HepG2 (cell line): ENCODE measurements at regions not wholly inside any gene's neighbourhood (a gene's known extent, or its start where the extent isn't known, plus 50 kb on each side); places are given as distances from the start of the nearest gene placed in this dataset.

Source experiments
- ATAC-seq: fragments of 200-7000 bp; cut with Tn5 transposase; 3 replicates; pipeline ENCODE4 v1.9.1; 2020; ENCODE audit warnings: mild to moderate bottlenecking, moderate library complexity
- BruUV-seq: library from RNA; stranded (reverse); fragments of 400-500 nt; replicated peaks from 2 replicates; lab custom pipeline; 2021; lab: Mats Ljungman, UMichigan
- CTCF ChIA-PET: fragments of 300-600 bp; formaldehyde crosslinking; extraction: SDS; loops from one replicate; lab custom pipeline; 2021; ENCODE audit warnings: low total read pairs, inconsistent platforms, low intra/inter-chr PET ratio; lab: Yijun Ruan, JAX
- POLR2A ChIA-PET: fragments of 350-600 bp; sonication (Branson Sonifier 250); formaldehyde crosslinking; loops from one replicate; lab custom pipeline; 2020; ENCODE audit warnings: antibody characterized with exemption, inconsistent platforms; lab: Yijun Ruan, JAX
- DNase-seq: peaks from one replicate; pipeline ENCODE4 v3.0.0-alpha.2; 2015; ENCODE audit warnings: low spot score
- FAIRE-seq: peaks from 3 replicates; lab custom pipeline; 2011; peaks lifted over from hg19 to GRCh38; lab: Jason Lieb, UNC
- H2AFZ ChIP-seq: one replicate; pipeline ENCODE4 v1.6.1; 2011; ENCODE audit warnings: low read length, inconsistent platforms
- H3K27ac ChIP-seq: fragments of 300-600 bp; 3 replicates; pipeline ENCODE4 v1.8.0; 2011; ENCODE audit warnings: mixed run types, mild to moderate bottlenecking, mixed read lengths, low read length, inconsistent platforms; ENCODE audit not compliant: insufficient read depth; ENCODE audit errors: extremely low read length
- H3K27me3 ChIP-seq, 2 experiments: fragments of 200-600 bp in 1 of 2; 2 replicates in 1 of 2; 3 replicates in 1 of 2; pipeline versions ENCODE4 v1.6.0 to v1.8.0; 2011; ENCODE audit warnings: low read length in 2 of 2, mild to moderate bottlenecking in 2 of 2, moderate library complexity in 2 of 2, inconsistent platforms in 1 of 2; ENCODE audit not compliant: insufficient read depth in 2 of 2, control insufficient read depth in 1 of 2
- H3K36me3 ChIP-seq, 2 experiments: fragments of 200-600 bp in 1 of 2; replicated peaks in 1 of 2; 2 replicates in 1 of 2; 3 replicates in 1 of 2; pipeline versions ENCODE4 v1.5.1 to v1.8.0; 2011; ENCODE audit warnings: low read length in 2 of 2, inconsistent platforms in 1 of 2; ENCODE audit not compliant: insufficient read depth in 2 of 2, control insufficient read depth in 1 of 2
- H3K4me1 ChIP-seq: 2 replicates; pipeline ENCODE4 v1.5.1; 2012; ENCODE audit warnings: low read length, inconsistent platforms; ENCODE audit not compliant: insufficient read depth
- H3K4me2 ChIP-seq: 2 replicates; pipeline ENCODE4 v1.6.0; 2011; ENCODE audit warnings: low read depth, low read length, inconsistent platforms
- H3K4me3 ChIP-seq, 3 experiments: fragments of 200-600 bp in 1 of 3; sonication (generic), shearing (Covaris generic) in 1 of 3; replicated peaks in 1 of 3; 2 replicates each; pipeline ENCODE4 v1.5.1; 2011 to 2016; ENCODE audit warnings: low read length in 3 of 3, inconsistent platforms in 2 of 3, low read depth in 2 of 3, mild to moderate bottlenecking in 2 of 3, control low read depth in 1 of 3, mixed read lengths in 1 of 3; ENCODE audit not compliant: insufficient read depth in 1 of 3
- H3K79me2 ChIP-seq: one replicate; pipeline ENCODE4 v1.6.1; 2011; ENCODE audit warnings: low read length, inconsistent platforms; ENCODE audit not compliant: insufficient read depth
- H3K9ac ChIP-seq: 2 replicates; pipeline ENCODE4 v1.6.0; 2011; ENCODE audit warnings: mild to moderate bottlenecking, low read depth, low read length, inconsistent platforms; ENCODE audit not compliant: insufficient read depth
- H3K9me3 ChIP-seq: 2 replicates; pipeline ENCODE4 v1.5.1; 2012; ENCODE audit warnings: mild to moderate bottlenecking, low read length
- H4K20me1 ChIP-seq: 2 replicates; pipeline ENCODE4 v1.6.0; 2011; ENCODE audit warnings: inconsistent platforms, mild to moderate bottlenecking, low read length, moderate library complexity; ENCODE audit not compliant: insufficient read depth
- ARID4A ChIP-seq: sonication (generic); formaldehyde crosslinking; IDR thresholded peaks from 2 replicates; pipeline ENCODE4 v1.5.0; 2020; ENCODE audit warnings: mild to moderate bottlenecking, missing genetic modification reagents, borderline replicate concordance
- BRD4 ChIP-seq: sonication (generic); formaldehyde crosslinking; IDR thresholded peaks from 2 replicates; pipeline ENCODE4 v1.4.0; 2020; ENCODE audit warnings: missing genetic modification reagents
- CREB1 ChIP-seq, 2 experiments: fragments of 450-650 bp in 1 of 2; IDR thresholded peaks; 2 replicates each; pipeline ENCODE4 v1.6.1; 2016 to 2017; ENCODE audit warnings: control low read depth in 1 of 2, mild to moderate bottlenecking in 1 of 2, missing compliant biosample characterization in 1 of 2, missing genetic modification characterization in 1 of 2
- IKZF4 ChIP-seq: sonication (generic); formaldehyde crosslinking; IDR thresholded peaks from 2 replicates; pipeline ENCODE4 v1.5.1; 2020; ENCODE audit warnings: borderline replicate concordance, mild to moderate bottlenecking, low read depth, missing genetic modification reagents; ENCODE audit errors: not compliant biosample characterization
- SKI ChIP-seq: fragments of 450-650 bp; IDR thresholded peaks from one replicate; pipeline ENCODE4 v1.6.1; 2018; ENCODE audit warnings: mild to moderate bottlenecking; ENCODE audit not compliant: partially characterized antibody
- ZBTB2 ChIP-seq: sonication (generic); formaldehyde crosslinking; IDR thresholded peaks from 2 replicates; pipeline ENCODE4 v1.8.0; 2022; ENCODE audit warnings: low read depth, missing genetic modification reagents
- ZNF296 ChIP-seq: sonication (generic); formaldehyde crosslinking; conservative IDR thresholded peaks from 2 replicates; pipeline ENCODE4 v1.5.0; 2020; ENCODE audit warnings: mild to moderate bottlenecking, missing genetic modification reagents
- ZNF580 ChIP-seq: IDR thresholded peaks from 2 replicates; pipeline ENCODE4 v1.6.1; 2016; ENCODE audit warnings: low read depth, borderline replicate concordance
- WGBS: methylation state at CpG from one replicate; pipeline ENCODE4 v1.1.6; 2017; ENCODE audit warnings: low lambda C conversion rate; 5-methylcytosine and 5-hydroxymethylcytosine counted together
- in situ Hi-C: cut with HindIII; loops from 2 replicates; pipeline ENCODE4 v1.10.0; 2017; ENCODE audit warnings: low pct_unique_long_range_greater_than_20kb; ENCODE audit not compliant: extremely low pct_ligation_motif_present
- intact Hi-C: fragments of 100-400 bp; cut with micrococcal nuclease; formaldehyde crosslinking; loops from one replicate; pipeline ENCODE4 v1.10.0; 2022; ENCODE audit not compliant: unreplicated experiment

- no peak for TF ChIP-seq ZNF580 (CRISPR knock-in tag)
These were observed 76.4 kb downstream of the TSN start (continued) for GRCh38 chr2:121831841-121832240.

GRCh38 chr2:121832412-121833357 lies 77.2 kb downstream of the TSN start:
- Histone ChIP-seq H3K4me2 (no peak overlapping the region), H2AFZ (no peak overlapping the region), H4K20me1 (no peaks in the 10 kb centered on the region), H3K4me1 (no peaks in the 10 kb centered on the region), H3K36me3 (no peaks in the 10 kb centered on the region), H3K27ac (no peak overlapping the region), H3K9ac (no peak overlapping the region), H3K27me3 (peaks cover 5 to 56% of the 10 kb centered on the region in 2 experiments; a peak in 3 of 5 replicates), H3K4me3 (no peak overlapping the region), H3K79me2 (no peaks in the 10 kb centered on the region), H3K9me3 (no peaks in the 10 kb centered on the region)
- no peak for DNase-seq
- ChIA-PET POLR2A (no interaction called here), CTCF (no interaction called here)
- no TSS peak for BruUV-seq
- TF ChIP-seq CREB1 (IDR thresholded peaks at IDR 0.05), result peak; percentile 13; the same call in 1 of the 2 replicates
- TF ChIP-seq CREB1 (CRISPR knock-in tag; IDR thresholded peaks at IDR 0.05), result no peak
- no peak for TF ChIP-seq BRD4 (CRISPR knock-in tag)
- 41% methylated on average over 14 of the region's 14 CpGs for WGBS
- intact Hi-C loops (no loop called here), in situ Hi-C loops (no loop called here)
- no peak for FAIRE-seq
- no peak for ATAC-seq

GRCh38 chr2:121833358-121833723 lies 77.9 kb downstream of the TSN start:
- FAIRE-seq (no peak), DNase-seq (no peak), ATAC-seq (no peak)
- Histone ChIP-seq H3K9me3 (no peaks in the 10 kb centered on the region), H2AFZ (no peak overlapping the region), H3K36me3 (no peaks in the 10 kb centered on the region), H4K20me1 (no peaks in the 10 kb centered on the region), H3K27me3 (peaks cover 5 to 59% of the 10 kb centered on the region in 2 experiments; a peak in 3 of 5 replicates), H3K4me3 (no peak overlapping the region), H3K27ac (no peak overlapping the region), H3K4me2 (no peak overlapping the region), H3K79me2 (no peaks in the 10 kb centered on the region), H3K4me1 (no peaks in the 10 kb centered on the region), H3K9ac (no peak overlapping the region)
- WGBS, result 17% methylated on average over 4 of the region's 4 CpGs
- ChIA-PET POLR2A (no interaction called here), CTCF (no interaction called here)
- BruUV-seq, result no TSS peak
- in situ Hi-C loops (no loop called here), intact Hi-C loops (no loop called here)
- TF ChIP-seq SKI (no peak), ARID4A (CRISPR knock-in tag) (no peak), IKZF4 (no peak), ZNF296 (CRISPR knock-in tag) (no peak), ZBTB2 (CRISPR knock-in tag) (no peak)
